ENCODE measurements at regions not wholly inside any gene's neighbourhood (a gene's known extent, or its start where the extent isn't known, plus 50 kb on each side); places are given as distances from the start of the nearest gene placed in this dataset.

DNA sequence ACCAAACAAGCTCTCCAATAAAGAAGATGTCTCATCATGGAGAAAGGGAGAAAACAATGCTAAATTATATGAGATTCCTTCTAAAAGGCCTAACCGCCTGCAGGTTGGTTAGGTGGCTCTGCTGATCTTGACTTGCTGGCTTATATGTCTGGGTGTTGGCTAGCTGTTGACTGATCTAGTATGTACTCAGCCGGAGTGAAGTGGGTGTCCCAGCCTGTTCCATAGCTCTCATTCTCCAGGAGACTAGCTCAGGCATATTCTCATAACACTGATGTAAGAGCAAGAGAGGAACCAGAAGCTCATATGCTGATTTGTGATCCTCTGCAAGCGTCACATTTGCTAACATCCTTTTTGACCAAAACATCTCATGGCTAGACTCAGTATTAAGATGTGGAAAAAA is 473.0 kb downstream of the BMP2 start:
- no peak for DNase-seq (ENCODE audit: low read depth)
- H3K4me3 ChIP-seq (ENCODE audit: low read depth, low read length): no peak overlapping the region
- no peak for TF ChIP-seq CTCF (IDR thresholded peaks at IDR 0.05; ENCODE audit: insufficient read depth, low read depth, low read length)

DNA sequence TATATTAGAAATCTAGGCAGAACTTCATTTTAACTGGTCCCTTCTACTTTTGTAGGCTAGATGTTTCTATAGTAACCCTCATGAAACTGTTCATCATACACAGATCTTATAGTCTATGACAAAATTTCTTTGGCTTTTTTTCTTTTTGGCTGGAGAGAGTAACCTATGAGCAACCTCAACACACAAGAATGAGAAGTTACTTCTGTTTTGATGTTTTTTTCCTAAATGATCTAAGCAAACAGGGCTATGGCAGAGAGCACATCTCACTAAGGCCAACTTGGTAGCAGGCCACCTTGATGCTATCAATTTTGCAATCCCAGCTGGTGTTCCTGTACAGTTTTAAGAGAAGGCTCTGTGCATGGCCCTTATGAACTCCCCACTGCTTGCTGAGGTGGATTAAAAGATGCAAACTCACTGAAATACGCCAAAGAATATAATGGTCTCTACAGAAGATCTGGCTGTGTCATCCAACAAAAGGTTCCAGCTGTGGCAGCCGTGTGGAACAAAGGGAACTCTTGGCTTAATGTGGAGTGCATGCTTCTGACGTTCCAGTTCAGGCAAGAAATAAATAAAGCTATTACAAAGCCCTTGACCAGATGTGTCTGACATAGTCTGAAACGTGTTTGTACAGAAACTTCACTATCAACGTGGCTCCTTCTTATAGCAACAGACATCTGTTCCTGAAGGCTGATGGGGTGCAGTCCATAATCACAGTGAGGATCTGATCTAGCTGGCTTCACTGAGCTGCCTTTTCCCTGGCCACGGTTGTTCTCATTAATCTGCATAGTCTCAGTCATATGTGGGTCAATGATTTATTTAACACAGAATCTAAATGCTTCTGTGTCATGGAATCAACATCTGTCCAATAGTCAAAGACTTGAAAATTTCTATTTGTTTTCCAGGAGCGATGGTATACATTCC is 481.1 kb downstream of the BMP2 start:
- DNase-seq (ENCODE audit: low read depth): no peak

GRCh38 chr20:7250337-7250736 is 482.9 kb downstream of the BMP2 start:
- TF ChIP-seq CTCF (IDR thresholded peaks at IDR 0.05; ENCODE audit: insufficient read depth, low read depth, low read length): no peak
- no peak for DNase-seq (ENCODE audit: low read depth)
- no peak overlapping the region for H3K4me3 ChIP-seq (ENCODE audit: low read depth, low read length)

More for the DNA sequence above, 481.1 kb downstream of the BMP2 start:
- no peak for TF ChIP-seq CTCF (IDR thresholded peaks at IDR 0.05; ENCODE audit: insufficient read depth, low read depth, low read length)
- no peak overlapping the region for H3K4me3 ChIP-seq (ENCODE audit: low read depth, low read length)

GRCh38 chr20:7257099-7257498 is 489.6 kb downstream of the BMP2 start:
- DNase-seq (ENCODE audit: low read depth): no peak
- no peak overlapping the region for H3K4me3 ChIP-seq (ENCODE audit: low read depth, low read length)
- no peak for TF ChIP-seq CTCF (IDR thresholded peaks at IDR 0.05; ENCODE audit: insufficient read depth, low read depth, low read length)

- no peak overlapping the region for H3K4me3 ChIP-seq (ENCODE audit: low read depth, low read length)
- TF ChIP-seq CTCF (IDR thresholded peaks at IDR 0.05; ENCODE audit: insufficient read depth, low read depth, low read length): no peak
- no peak for DNase-seq (ENCODE audit: low read depth)
Observed at GRCh38 chr20:7257692-7258466, 490.4 kb downstream of the BMP2 start.

- TF ChIP-seq CTCF (IDR thresholded peaks at IDR 0.05; ENCODE audit: insufficient read depth, low read depth, low read length): no peak
- H3K4me3 ChIP-seq (ENCODE audit: low read depth, low read length): no peak overlapping the region
- DNase-seq (ENCODE audit: low read depth): no peak
Observed at GRCh38 chr20:7262803-7263202, 495.3 kb downstream of the BMP2 start.
